ENCODE measurements at regions not wholly inside any gene's neighbourhood (a gene's known extent, or its start where the extent isn't known, plus 50 kb on each side); places are given as distances from the start of the nearest gene placed in this dataset.
A peak's percentile ranks its signal among the peaks of the same experiment; 100 is the strongest.

- Histone ChIP-seq H3K4me3 (no peak overlapping the region), H3K36me3 (no peaks in the 10 kb centered on the region), H3K9me3 (no peaks in the 10 kb centered on the region), H3K4me1 (no peaks in the 10 kb centered on the region), H3K27ac (no peak overlapping the region), H3K27me3 (peaks cover 0 to 55% (median 0%) of the 10 kb centered on the region in 3 donors)
- no peak for TF ChIP-seq POLR2AphosphoS5 (IDR thresholded peaks at IDR 0.05)
- TF ChIP-seq EP300 (IDR thresholded peaks at IDR 0.05), result no peak
- TF ChIP-seq CTCF (IDR thresholded peaks at IDR 0.05), result no peak
- no peak for TF ChIP-seq POLR2A (IDR thresholded peaks at IDR 0.05)
- intact Hi-C loops (cut with DNase I; ENCODE audit: low total_unique reads), result no loop called here
- DNase-seq, result no peak
- 53 to 65% (median 59%) methylated on average over 8 of the region's 8 CpGs for WGBS, 5 donors
Measured at GRCh38 chr20:61168605-61169004, 83.5 kb upstream of the CDH4 start.

- Histone ChIP-seq H3K36me3 (no peaks in the 10 kb centered on the region), H3K9me3 (no peaks in the 10 kb centered on the region), H3K27ac (no peak overlapping the region), H3K4me1 (no peaks in the 10 kb centered on the region), H3K27me3 (peaks cover 0 to 63% (median 0%) of the 10 kb centered on the region in 3 donors), H3K4me3 (no peak overlapping the region)
- DNase-seq, result no peak
- intact Hi-C loops (cut with DNase I; ENCODE audit: low total_unique reads), result no loop called here
- no peak for TF ChIP-seq EP300 (IDR thresholded peaks at IDR 0.05)
- no peak for TF ChIP-seq CTCF (IDR thresholded peaks at IDR 0.05)
- no peak for TF ChIP-seq POLR2AphosphoS5 (IDR thresholded peaks at IDR 0.05)
- no peak for TF ChIP-seq POLR2A (IDR thresholded peaks at IDR 0.05)
- WGBS, 5 donors, result 72 to 81% (median 74%) methylated on average over 8 of the region's 8 CpGs
Measured at GRCh38 chr20:61169874-61170273, 82.2 kb upstream of the CDH4 start.

GRCh38 chr20:61170496-61171320, 81.4 kb upstream of the CDH4 start:
- intact Hi-C loops (cut with DNase I; ENCODE audit: low total_unique reads), result no loop called here
- DNase-seq, result no peak
- 47 to 61% (median 57%) methylated on average over 11 of the region's 11 CpGs for WGBS, 5 donors
- no peak overlapping the region for H3K27ac ChIP-seq
- no peaks in the 10 kb centered on the region for H3K36me3 ChIP-seq
- peaks cover 0 to 71% (median 0%) of the 10 kb centered on the region in 3 donors for H3K27me3 ChIP-seq
- TF ChIP-seq CTCF (IDR thresholded peaks at IDR 0.05), result no peak
- TF ChIP-seq POLR2AphosphoS5 (IDR thresholded peaks at IDR 0.05), result no peak
- no peak for TF ChIP-seq POLR2A (IDR thresholded peaks at IDR 0.05)
- H3K9me3 ChIP-seq, result no peaks in the 10 kb centered on the region
- H3K4me1 ChIP-seq, result no peaks in the 10 kb centered on the region
- no peak overlapping the region for H3K4me3 ChIP-seq

- WGBS, 5 donors, result 87 to 97% (median 92%) methylated on average over 2 of the region's 2 CpGs
- TF ChIP-seq CTCF (IDR thresholded peaks at IDR 0.05), result no peak
- no peak for TF ChIP-seq POLR2AphosphoS5 (IDR thresholded peaks at IDR 0.05)
- TF ChIP-seq POLR2A (IDR thresholded peaks at IDR 0.05), result peak in 1 of 4 donors; percentile 74
- TF ChIP-seq EP300 (IDR thresholded peaks at IDR 0.05), result no peak
- H3K4me1 ChIP-seq, result no peaks in the 10 kb centered on the region
- H3K27ac ChIP-seq, result no peak overlapping the region
- DNase-seq, result no peak
- no peak overlapping the region for H3K4me3 ChIP-seq
- no peaks in the 10 kb centered on the region for H3K9me3 ChIP-seq
- intact Hi-C loops (cut with DNase I; ENCODE audit: low total_unique reads), result no loop called here
- H3K27me3 ChIP-seq, result peaks cover 0 to 58% (median 0%) of the 10 kb centered on the region in 3 donors
- H3K36me3 ChIP-seq, result no peaks in the 10 kb centered on the region
Measured at GRCh38 chr20:61173267-61173666, 78.8 kb upstream of the CDH4 start.

All from stomach (tissue), 8 donors.